ENCODE measurements at regions not wholly inside any gene's neighbourhood (a gene's known extent, or its start where the extent isn't known, plus 50 kb on each side); places are given as distances from the start of the nearest gene placed in this dataset.

- DNase-seq = no peak
Observed at GRCh38 chr2:16328521-16329190, 337.0 kb downstream of the CYRIA start.

- DNase-seq = no peak
Observed at GRCh38 chr2:16327326-16327725, 338.3 kb downstream of the CYRIA start.

DNA sequence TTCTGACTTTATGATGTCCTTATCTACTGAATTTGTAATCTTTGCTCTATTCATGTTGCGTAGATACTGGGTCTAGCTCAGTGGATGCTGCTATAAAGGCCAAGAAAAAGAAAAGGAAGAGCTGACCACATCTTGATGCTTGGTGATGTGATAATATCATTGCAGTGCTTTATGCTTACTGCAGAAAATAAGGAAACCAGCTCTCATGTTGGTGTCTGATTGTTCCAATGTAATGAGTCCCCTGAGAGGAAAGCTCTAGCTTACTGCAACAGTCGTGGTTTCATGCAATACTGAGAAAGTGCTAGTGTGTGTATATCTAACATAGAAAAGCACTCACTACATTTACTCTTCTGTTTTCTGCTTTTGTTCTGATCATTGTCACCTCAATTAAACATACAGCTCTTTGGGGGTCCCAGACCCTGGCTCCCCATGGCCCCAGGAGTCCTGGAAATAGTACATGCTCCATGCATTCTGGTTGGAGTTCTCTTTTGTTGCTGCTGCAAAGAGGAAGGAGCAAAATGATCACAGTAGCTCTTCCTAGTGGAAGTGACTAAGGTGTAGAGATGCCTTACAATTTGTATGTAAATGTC is 338.8 kb downstream of the CYRIA start:
- DNase-seq = no peak

- no peak for DNase-seq
Observed at GRCh38 chr2:16325976-16326510, 339.6 kb downstream of the CYRIA start.

- DNase-seq = no peak
Observed at GRCh38 chr2:16325016-16325975, 340.3 kb downstream of the CYRIA start.

GRCh38 chr2:16324544-16324937 is 341.1 kb downstream of the CYRIA start:
- DNase-seq = no peak

- DNase-seq = no peak
Observed at GRCh38 chr2:16323551-16324543, 341.8 kb downstream of the CYRIA start.

DNA sequence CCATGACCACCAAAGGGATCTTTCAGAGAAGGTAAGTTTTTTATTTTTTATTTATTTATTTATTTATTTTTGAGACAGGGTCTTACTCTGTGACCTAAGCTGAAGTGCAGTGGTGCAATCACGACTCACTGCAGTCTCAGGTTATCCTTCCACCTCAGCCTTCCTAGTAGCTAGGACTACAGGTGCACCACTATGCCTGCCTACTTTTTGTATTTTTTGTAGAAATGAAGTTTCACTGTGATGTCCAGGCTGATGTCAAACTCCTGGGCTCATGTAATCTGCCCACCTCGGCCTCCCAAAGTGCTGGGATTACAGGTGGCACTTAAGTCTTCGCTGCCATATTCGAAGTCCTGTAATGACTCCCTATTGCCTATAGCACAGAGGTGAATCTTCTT is 342.5 kb downstream of the CYRIA start:
- no peak for DNase-seq

- DNase-seq = no peak
Observed at GRCh38 chr2:16322308-16323125, 343.1 kb downstream of the CYRIA start.

DNA sequence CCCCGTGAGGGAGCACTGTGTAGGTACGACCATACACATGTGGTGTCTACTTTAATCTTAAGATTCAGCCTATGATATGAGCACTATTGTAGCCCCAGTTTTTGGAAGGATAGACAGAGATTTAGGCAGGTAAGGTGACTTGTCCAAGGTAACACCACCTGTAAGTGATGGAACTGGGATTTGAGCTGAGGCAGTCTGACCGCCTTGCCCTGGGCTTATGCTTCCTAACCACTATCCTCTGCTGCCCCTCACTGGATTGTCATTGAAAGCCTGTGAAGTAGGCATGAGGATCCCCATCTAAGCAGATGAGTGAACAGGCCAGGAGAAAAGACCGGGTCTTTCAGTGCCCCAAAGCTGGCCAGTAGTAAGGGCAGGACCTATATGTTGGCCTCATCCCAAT is 343.8 kb downstream of the CYRIA start:
- no peak for DNase-seq

- DNase-seq = no peak
Observed at GRCh38 chr2:16321256-16321655, 344.4 kb downstream of the CYRIA start.

DNA sequence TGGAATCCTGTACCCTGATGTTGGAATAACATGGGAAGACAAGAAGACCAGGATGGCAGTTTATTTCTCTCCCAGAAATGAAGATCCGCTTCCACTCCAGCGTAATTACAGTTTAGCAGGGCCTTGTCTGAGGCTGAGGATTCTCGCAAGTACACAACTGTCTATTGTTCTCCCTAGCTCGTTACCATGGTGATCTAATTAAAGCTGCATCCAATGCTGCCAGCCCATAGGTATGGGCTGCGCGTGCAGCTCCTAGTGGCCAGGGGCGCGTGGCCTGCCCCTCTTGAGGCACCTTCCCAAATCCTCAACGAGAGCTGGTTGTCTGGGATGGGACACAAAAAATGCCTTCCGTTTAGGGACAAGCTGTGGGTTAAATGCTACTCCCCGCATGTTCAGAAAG is 344.9 kb downstream of the CYRIA start:
- DNase-seq = no peak

- DNase-seq = no peak
Observed at GRCh38 chr2:16319551-16320121, 346.0 kb downstream of the CYRIA start.

DNA sequence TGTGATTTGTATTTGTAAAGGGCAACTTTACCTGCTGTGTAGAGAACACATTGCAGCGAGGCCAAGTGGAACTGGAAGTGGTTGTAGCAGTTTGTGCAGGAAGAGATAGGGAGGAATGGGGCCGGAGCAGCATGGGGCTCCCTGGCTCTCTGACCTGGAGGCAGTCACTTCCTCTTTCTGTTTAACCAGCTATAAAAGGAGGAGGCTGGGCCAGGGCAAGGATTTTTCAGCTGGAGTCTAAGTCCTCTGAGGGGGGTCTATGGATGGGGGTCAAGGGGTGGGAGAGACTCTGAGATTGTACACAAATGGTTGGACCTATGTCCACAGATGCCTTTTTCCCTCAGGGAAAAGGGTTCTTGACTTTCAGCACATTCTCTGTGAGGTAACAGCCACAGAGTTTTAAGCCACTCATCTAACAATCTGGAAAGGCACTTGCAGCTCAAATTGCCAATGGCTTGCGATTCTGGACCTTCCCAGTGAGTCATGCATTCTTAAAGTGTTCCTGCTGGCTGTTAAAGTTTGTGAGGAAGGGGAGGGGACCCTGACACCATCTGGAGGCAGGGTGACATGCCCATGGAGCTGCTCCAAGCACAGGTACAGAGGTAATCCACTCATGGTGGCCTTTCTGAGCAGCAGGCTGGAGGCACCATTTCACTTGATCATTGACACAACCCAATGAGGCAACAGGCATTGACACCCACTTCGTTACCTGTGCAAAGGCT is 347.0 kb downstream of the CYRIA start:
- no peak for DNase-seq

DNA sequence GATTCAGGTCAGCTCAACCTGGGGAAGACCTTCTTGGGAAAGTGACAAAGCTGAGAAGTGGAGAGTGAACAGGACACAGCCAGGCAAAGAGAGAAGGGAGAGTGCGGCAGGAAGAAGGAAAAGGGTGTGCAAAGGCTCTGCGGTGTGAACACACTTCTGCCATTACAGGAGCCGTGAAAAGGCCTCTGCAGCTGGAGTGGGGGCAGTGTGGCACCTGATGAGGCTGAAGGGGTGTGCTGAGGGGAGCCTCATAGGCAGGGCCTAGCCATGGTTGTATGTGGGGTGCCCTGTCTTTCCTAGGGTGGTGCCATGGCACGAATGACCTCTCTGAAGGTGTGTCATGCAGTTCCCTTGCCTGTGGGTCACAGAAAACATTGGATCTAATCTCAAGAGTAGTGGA is 347.6 kb downstream of the CYRIA start:
- DNase-seq = no peak

GRCh38 chr2:16317211-16317830 is 348.3 kb downstream of the CYRIA start:
- no peak for DNase-seq

GRCh38 chr2:16316456-16317210 is 349.0 kb downstream of the CYRIA start:
- no peak for DNase-seq

GRCh38 chr2:16315908-16316307 is 349.7 kb downstream of the CYRIA start:
- no peak for DNase-seq

- no peak for DNase-seq
Observed at GRCh38 chr2:16315458-16315835, 350.2 kb downstream of the CYRIA start.
